Left ventricle myocardium inferior (tissue), 1 donor: ENCODE measurements at regions not wholly inside any gene's neighbourhood (a gene's known extent, or its start where the extent isn't known, plus 50 kb on each side); places are given as distances from the start of the nearest gene placed in this dataset.

Experiments used
- DNase-seq: peaks from one replicate; pipeline ENCODE4 v3.0.0-alpha.2; 2020
- H3K27ac ChIP-seq: fragments of 200-600 bp; replicated peaks from 2 replicates; pipeline ENCODE4 v1.8.0; 2021
- H3K27me3 ChIP-seq: fragments of 200-600 bp; 2 replicates; pipeline ENCODE4 v1.8.0; 2021; ENCODE audit warnings: low read depth
- H3K36me3 ChIP-seq: fragments of 200-600 bp; 2 replicates; pipeline ENCODE4 v1.8.0; 2021
- H3K4me1 ChIP-seq: fragments of 200-600 bp; 2 replicates; pipeline ENCODE4 v1.8.0; 2021
- H3K4me3 ChIP-seq: fragments of 200-600 bp; 2 replicates; pipeline ENCODE4 v1.8.0; 2021; ENCODE audit warnings: mild to moderate bottlenecking, moderate library complexity
- H3K9me3 ChIP-seq: fragments of 200-600 bp; replicated peaks from 2 replicates; pipeline ENCODE4 v1.8.0; 2021
- intact Hi-C: fragments of 100-400 bp; cut with micrococcal nuclease; formaldehyde crosslinking; loops from one replicate; pipeline ENCODE4 v1.11.0; 2022
- TF ChIP-seq, protein P1 (sequence below): fragments of 200-600 bp; IDR thresholded peaks from 2 replicates; pipeline ENCODE4 v1.8.0; 2021; ENCODE audit warnings: antibody characterized with exemption, mild to moderate bottlenecking, borderline replicate concordance
- donor health status: DM: no; HTN: yes; CAD: no; lungs with severe emphysema.

DNA sequence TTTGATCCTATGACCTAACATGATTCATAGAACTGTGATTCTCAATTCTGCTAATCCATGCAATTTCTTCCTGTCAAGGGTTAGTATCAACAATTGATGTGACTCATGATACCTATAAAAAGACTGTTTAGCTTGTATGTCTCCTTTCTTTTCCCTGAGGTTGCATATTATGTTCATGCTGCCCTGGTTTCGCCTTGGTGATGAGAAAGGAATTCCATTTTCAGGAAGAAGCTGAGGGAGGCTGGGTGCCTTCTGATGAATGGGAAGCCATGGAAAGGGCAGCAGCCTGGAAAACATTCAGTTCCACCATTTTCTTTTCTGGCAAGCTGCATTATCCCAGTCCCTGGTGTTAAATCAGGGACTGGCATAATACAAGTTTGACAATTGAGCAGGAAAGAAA, 976.5 kb downstream of the RPA4 start:
- no peak for DNase-seq
- Histone ChIP-seq H3K27ac (no peak overlapping the region), H3K9me3 (no peaks in the 10 kb centered on the region), H3K4me3 (no peak overlapping the region), H3K36me3 (no peaks in the 10 kb centered on the region), H3K27me3 (no peaks in the 10 kb centered on the region), H3K4me1 (no peaks in the 10 kb centered on the region)
- TF ChIP-seq, protein P1, sequence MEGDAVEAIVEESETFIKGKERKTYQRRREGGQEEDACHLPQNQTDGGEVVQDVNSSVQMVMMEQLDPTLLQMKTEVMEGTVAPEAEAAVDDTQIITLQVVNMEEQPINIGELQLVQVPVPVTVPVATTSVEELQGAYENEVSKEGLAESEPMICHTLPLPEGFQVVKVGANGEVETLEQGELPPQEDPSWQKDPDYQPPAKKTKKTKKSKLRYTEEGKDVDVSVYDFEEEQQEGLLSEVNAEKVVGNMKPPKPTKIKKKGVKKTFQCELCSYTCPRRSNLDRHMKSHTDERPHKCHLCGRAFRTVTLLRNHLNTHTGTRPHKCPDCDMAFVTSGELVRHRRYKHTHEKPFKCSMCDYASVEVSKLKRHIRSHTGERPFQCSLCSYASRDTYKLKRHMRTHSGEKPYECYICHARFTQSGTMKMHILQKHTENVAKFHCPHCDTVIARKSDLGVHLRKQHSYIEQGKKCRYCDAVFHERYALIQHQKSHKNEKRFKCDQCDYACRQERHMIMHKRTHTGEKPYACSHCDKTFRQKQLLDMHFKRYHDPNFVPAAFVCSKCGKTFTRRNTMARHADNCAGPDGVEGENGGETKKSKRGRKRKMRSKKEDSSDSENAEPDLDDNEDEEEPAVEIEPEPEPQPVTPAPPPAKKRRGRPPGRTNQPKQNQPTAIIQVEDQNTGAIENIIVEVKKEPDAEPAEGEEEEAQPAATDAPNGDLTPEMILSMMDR: no peak
- intact Hi-C loops: no loop called here

DNA sequence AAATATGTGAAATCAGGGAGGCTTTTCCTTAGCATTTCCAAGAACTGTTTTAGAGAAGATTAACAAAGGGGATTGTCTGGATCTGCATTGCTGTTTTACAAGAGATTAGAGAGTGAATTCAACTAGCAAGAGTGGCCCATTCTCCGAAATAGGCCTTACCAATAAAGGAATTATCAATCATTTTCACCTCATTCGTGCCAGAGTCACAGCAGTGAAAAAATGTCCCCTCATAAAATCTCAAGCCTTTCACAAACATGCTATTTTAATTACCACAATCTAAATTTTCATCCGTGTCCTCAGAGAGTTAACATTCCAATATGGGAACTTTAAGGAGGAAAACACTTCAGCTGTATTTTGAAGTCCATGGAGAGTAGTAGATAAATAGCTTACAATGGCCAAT, 979.6 kb downstream of the RPA4 start:
- DNase-seq: no peak
- intact Hi-C loops: no loop called here
- Histone ChIP-seq H3K9me3 (no peaks in the 10 kb centered on the region), H3K4me3 (no peak overlapping the region), H3K36me3 (no peaks in the 10 kb centered on the region), H3K4me1 (no peaks in the 10 kb centered on the region), H3K27me3 (no peaks in the 10 kb centered on the region), H3K27ac (no peak overlapping the region)
- TF ChIP-seq, protein P1: no peak

DNA sequence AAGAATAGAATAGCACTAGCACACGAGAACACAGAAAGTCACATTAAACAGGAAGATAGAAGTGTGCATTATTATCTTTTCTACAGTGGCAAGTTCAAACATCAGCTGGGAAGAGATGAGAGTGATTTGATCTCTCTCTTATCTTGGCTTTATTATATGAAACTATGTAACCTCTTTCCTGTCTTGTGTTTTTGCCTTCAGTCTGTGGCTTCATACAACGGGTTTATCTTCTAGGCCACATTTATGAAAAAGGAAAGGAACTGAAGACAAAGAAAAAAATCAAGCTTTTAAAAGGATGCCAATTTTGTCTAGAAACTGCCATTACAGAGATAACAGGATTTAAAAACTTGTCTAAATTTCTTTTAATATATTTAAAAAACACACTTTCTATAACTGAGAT, 983.6 kb downstream of the RPA4 start:
- DNase-seq: no peak
- Histone ChIP-seq H3K36me3 (no peaks in the 10 kb centered on the region), H3K27ac (no peak overlapping the region), H3K9me3 (no peaks in the 10 kb centered on the region), H3K27me3 (no peaks in the 10 kb centered on the region), H3K4me1 (no peaks in the 10 kb centered on the region), H3K4me3 (no peak overlapping the region)
- intact Hi-C loops: no loop called here
- TF ChIP-seq, protein P1: no peak

DNA sequence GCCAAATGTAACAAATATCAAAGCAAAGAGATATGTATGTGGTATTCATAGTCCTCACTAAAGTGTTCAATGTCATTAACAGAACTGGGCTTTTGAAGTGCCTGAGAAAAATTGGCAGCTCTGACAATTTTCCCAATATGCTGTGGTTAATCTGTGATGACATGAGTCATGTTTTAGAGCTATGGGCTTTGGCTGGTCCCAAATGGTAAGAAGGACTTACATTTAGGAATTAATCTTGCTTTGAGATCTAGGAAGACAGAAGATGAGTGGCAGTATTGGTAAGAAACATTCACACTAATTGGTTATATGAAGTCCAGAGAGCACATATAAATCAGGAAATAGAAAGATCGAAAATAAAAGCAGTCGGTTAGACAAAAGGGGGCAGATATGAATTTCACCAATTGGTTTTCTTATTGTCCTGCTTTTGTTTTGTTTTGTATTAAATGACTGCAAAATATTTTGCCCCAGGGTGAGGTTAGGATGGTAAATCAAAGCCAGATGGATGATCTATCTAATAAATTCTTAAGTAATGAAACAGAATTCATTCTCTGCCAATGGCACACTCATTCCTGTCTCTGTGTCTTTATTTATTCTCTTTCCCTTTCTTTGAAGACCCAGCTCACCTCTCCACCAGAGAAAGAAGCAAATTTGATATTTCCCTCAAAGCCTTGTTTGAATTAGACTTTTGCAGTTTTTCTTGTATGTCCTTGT, 993.1 kb downstream of the RPA4 start:
- H3K27ac ChIP-seq: no peak overlapping the region
- intact Hi-C loops: no loop called here
- TF ChIP-seq, protein P1: no peak
- no peaks in the 10 kb centered on the region for H3K9me3 ChIP-seq
- H3K27me3 ChIP-seq: no peaks in the 10 kb centered on the region
- no peaks in the 10 kb centered on the region for H3K36me3 ChIP-seq
- no peaks in the 10 kb centered on the region for H3K4me1 ChIP-seq
- H3K4me3 ChIP-seq: no peak overlapping the region
- no peak for DNase-seq

DNA sequence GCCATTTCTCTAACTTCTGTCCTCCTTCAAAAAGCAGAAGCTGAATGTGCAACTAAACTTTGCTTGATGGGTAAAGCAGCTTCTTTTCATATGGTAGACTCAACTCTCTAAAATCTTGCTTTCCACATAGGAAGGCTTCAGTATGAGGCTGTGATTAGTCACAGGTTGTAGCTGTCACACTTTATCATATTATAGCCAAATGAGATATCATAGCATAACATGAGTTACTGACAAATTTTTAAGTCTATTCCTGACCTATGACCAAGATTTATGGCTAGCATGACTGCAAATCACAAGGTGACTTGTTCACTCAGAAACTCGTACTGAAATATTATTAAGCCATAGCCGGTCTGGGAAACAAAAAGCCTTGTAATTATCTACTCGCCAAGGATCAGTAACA, 998.6 kb downstream of the RPA4 start:
- H3K27ac ChIP-seq: no peak overlapping the region
- no peak overlapping the region for H3K4me3 ChIP-seq
- no peaks in the 10 kb centered on the region for H3K9me3 ChIP-seq
- H3K36me3 ChIP-seq: no peaks in the 10 kb centered on the region
- TF ChIP-seq, protein P1: no peak
- intact Hi-C loops: no loop called here
- H3K27me3 ChIP-seq: no peaks in the 10 kb centered on the region
- no peak for DNase-seq
- no peaks in the 10 kb centered on the region for H3K4me1 ChIP-seq
